ENCODE measurements at regions not wholly inside any gene's neighbourhood (a gene's known extent, or its start where the extent isn't known, plus 50 kb on each side); places are given as distances from the start of the nearest gene placed in this dataset.
"Not testable (repeated sequence)": the region's sequence is repeated elsewhere in the genome, so short reads cannot be mapped to it uniquely, and the experiment has no call there.

DNA sequence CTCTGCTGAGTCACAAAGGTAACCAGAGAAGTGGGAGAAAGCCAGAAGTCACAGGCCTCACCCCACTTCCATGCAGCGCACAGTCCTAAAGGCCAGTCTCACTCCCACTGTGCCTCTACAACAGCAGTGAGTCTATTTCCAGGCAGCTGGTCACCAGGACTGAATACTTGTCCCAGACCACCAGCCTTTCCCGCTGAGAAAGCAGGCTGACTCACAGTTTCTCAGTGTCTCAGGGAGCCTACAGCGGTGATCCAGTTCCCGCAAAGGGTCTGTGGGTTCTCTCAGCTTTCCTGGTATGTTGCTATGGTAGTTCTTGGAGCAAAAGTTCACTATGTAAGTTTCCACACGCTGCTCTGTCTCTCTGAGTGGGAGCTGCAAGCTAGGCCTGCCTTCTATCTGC, 622.5 kb downstream of the RNF144A start:
- peak; percentile 98 for DNase-seq

DNA sequence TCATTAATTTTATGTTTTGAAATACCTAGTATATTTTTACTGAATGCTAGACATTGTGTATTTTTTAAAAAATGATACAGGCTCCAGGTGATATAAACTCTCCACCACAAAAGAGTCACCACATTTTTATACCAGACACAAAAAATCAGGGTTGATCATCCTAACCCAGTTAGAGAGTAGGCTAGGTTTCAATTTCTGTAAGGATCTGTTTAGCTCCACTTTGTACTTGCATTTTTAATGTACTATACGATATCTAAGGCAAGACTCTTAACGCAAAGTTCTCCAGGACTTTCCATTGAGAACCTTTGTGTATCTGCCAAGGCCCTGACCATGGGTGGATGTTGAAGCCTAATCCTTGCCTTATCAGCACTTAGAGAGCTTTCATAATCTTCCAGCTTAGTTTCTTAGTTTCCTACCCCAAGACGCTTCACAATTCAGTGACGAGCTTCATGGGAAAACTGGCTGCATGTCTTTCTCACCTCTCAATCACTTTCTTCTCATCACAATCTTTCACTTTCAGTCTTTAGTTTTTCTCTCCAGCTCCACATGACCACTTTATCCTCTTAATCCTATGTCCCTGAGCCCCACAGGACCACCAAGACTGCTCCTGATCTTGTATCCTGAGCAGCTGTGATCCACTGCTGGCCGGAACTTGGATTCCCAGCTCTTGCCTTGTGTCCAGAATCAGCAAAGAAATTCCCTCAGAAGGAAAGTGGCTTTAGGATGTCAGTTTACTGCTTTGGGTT, 635.8 kb downstream of the RNF144A start:
- no peak for DNase-seq

DNA sequence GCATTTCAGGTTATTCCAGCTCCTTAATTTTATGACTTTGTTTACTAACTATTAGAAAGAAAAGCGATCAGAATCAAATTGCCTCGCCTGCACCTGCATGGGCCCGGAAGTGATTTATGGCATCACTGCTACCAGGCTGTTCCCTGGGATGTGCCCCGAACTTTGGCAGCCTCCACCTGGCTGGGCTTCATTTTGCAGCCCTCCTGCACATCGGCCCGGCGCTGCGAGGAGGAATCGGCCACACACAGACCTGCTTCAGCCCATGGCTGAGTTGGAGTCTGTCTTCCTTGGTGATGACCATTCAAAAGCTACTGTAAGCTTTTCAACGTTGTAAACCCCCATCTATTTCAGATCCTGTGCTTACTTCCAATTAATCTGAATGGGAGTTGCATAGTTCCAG, 638.0 kb downstream of the RNF144A start:
- no peak for DNase-seq

DNA sequence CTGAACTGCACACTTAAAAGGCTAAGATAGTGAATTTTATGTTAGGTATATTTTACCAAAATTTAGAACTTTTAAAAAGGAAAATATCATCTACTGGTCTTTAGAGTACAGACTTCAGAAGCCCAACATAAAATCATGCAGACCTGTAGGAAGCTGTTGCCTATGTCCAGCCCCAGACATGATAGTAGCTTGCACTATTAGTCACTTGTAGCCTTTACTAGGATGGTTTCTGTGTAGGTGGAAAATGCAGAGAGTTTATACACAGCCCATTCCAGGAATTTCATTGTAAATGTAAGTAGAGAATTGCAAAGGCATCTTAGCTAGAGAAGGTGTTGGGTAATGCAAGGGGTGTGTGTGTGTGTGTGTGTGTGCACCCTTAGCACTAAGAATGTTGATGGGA, 640.2 kb downstream of the RNF144A start:
- no peak for DNase-seq

DNA sequence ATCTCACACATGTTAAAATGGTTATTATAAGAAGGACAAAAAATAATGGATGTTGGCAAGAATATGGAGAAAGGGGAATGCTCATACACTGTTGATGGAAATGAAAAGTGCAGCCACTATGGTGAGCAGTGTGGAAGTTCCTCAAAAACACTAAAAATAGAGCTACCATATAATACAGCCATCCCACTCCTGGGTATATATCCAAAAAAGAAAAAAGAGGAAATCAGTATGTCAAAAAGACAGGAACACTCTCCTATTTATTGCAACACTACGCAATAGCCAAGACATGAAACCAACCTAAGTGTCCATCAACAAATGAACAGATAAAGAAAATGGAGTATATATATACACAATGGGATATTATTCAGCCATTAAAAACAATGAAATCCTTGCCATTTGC, 642.6 kb downstream of the RNF144A start:
- DNase-seq, result no peak

DNA sequence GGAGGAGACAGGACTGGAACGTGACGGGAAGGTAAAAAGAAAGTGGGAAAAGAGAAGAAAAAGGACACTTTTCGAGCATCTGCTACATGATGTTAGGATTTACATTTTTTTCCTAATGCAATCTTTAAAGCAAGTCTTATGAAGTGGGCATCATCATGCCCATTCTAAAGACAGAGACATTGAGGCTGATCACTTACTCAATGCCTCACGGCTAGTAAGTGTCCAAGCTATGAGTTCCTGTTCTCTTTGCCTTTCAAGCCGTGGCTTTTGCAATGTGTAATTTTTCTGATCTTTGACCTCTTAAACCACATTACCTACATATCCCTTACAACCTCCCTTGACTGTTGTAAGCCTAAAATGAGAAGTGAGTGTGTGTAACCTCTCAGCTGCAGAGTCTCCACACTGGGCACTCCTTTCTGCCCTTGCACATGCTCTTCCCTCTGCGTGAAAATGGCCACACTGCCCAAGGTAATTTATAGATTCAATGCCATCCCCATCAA, 649.2 kb downstream of the RNF144A start:
- DNase-seq, result no peak

DNA sequence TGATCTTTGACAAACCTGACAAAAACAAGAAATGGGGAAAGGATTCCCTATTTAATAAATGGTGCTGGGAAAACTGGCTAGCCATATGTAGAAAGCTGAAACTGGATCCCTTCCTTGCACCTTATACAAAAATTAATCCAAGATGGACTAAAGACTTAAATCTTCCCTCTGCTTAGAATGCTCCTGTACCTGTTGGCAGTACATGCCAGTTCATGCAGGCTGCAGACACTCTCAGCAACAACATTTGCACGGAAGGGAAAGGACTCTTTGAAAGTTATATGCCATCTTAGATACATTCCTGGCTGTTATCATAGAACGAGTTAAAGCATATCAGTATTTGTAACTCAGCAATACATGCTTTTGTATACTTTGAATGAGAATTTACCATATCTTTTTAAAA, 649.9 kb downstream of the RNF144A start:
- not testable (repeated sequence) for DNase-seq

DNA sequence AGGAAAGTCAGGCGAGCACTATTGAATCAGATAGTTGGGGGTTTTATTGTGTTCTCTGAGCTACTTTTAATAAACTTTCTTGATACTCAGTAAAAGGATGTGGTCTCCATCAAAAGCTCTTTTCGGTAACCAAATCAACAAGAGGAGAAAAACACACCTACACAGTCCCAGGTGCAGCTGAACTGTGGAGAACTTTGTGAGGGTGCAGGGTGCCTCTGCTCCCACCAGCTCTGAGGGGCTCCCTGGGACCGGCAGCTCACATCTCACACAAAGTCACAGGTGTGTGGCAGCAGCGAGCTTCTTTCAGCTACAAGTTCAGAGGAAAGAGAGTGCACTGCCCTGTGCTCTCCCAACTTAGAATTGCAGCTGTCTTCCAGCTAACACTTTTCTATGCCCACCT, 650.4 kb downstream of the RNF144A start:
- no peak for DNase-seq

DNA sequence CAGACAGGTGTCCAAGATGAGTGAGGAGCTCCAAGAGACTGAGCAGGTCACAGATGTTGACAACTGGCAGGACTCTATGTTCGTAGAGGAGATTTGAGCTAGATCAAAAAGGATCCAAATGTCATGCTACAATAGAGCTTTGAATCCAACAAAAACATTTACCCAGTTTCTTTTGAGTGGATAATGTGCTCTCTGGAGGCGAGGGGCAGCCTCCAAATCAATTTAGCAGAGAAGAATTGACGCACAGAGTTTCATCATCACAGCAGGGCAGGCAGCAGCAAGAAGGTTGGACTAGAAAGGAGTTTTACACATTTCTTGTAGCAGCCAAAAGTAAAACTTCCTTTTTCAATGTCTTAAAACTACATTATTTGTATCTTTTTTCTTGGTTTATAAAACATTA, 653.0 kb downstream of the RNF144A start:
- no peak for DNase-seq

DNA sequence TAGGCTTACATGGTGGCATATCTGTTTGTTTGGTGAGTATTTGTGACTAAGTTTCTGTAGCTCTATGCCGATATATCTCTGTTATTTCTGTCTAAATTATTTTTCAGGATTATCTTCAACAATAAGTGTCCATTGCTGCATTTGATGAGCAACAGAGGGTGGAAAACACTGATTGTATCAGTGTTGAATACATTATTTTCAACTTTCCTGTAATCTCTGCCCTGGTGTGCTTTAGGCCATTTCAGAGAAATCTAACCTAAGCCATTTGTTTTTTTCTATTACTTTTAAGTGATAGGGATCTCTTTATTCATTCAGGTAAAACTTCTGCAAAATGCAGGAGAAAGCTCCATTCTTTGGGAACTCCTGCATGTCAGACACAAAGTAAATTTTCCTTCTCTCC, 654.5 kb downstream of the RNF144A start:
- no peak for DNase-seq

DNA sequence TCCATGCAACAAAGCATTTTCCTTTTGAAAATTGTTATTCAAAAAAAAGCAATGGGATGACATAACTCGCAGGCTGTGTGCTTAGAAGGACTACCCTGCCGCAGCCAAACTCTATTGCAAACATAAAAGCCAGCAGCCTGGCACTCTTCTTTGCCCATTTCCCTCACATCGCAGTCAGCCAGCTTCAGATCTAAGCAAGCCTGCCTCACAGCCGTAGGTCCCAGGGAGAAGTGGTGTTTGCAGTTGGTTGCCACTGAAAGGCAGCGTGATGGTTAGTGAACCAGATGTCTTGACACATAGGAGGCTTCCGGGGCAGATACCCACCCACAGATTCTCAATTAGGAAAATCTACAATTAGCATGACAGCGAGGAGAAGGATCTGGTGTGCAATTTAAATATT, 655.2 kb downstream of the RNF144A start:
- no peak for DNase-seq

DNA sequence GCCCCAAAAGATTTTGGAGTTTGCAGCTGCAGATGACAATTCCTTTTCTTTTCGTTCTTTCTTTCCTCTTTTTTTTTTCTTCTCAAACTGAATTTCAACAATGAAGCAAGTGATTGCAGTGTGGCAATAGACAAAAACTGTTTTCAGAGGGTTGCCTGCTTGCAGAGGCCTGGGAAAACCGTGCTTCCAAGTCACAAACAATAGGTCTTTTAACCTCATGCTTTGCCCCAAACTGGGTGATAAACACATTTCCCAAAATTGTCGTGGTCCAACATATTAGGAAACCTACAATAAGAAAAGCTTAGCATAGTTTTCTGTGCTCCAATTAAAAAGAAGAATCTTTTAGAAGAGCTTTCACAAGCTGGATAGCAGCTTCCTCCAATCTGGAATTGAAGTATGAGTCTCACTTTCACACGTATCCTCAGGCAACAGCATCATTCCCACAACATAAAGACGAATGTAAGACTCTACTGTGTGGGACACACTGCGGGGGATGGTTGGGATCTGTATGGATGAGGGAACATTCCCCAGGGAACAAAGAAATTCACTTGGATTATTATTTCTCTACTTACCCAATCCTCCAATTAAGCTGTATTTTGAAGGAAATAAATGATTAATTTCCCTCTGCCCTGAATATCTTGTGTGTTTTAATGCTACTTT, 656.1 kb downstream of the RNF144A start:
- peak; percentile 28 for DNase-seq

DNA sequence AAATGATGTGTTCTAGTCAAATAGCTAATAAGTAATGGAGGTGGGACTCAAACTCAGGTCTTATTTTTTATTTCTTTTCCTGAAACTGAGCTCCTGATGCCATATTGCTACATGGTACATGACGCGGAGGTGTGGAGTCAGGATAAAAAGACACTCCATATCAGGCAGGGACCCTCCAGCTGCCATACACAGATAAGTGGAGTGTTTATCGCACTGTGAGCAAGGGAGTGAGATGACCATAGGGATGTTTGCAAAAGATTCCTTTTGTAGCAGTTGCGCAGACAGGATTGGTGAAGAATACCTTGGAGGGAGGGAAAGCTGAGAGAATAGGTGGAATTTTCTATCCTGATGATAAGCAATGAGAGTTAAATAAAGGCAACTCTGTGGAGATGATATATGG, 657.2 kb downstream of the RNF144A start:
- no peak for DNase-seq

DNA sequence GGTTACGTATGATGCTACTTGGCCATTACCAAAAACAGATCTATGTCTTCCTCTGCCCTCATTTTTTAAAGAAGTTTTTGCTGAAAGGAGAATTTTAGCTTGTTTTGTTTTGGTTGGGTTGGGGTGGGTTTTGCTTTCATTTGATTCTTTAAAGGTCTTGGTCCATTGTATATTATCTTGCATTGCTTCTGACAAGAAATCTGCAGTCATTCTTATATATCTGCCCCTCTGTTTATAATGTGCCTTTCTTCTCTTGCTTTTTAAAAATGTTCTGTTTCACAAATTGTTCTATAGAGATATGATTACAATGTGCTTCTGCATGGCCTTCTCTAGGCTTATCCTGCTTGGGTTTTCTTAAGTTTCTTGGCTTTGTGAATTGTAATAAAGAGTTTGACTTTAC, 660.6 kb downstream of the RNF144A start:
- no peak for DNase-seq

DNA sequence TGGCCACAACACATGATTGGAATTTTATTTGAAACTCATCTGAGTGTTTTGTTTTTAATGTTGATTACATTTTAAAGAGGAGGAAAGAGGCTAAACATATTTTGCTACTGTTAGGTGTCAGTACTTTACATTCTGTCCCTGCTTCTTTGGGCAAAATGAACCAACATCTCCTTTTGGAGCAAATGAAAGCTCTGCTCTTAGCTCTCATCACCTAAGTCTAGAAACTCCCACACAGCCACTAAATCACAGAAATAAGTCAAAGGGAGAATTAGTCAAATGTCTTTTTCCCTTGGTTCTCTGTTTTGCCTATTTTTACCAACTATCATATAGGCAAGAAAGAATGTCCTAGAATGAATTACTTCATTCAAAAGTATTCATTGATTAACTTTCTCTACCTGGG, 666.8 kb downstream of the RNF144A start:
- DNase-seq, result no peak

DNA sequence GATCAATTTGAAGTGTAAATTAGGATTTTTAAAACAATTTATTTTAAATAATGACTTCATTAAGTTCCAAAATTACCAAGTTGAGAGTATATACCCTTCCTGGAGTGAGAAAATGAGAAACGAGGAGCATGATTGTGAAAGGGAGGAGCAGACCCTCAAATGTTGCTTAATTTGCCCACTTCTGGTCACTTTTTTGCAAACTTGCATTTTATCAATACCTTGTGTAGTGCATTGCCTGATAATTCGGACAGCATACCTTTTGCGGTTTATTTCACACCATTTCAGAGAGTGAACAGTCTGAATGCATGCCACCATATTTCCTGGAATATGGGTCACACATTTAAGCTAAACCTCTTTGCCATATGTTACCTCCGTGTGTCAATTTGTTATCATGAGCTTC, 669.7 kb downstream of the RNF144A start:
- no peak for DNase-seq

DNA sequence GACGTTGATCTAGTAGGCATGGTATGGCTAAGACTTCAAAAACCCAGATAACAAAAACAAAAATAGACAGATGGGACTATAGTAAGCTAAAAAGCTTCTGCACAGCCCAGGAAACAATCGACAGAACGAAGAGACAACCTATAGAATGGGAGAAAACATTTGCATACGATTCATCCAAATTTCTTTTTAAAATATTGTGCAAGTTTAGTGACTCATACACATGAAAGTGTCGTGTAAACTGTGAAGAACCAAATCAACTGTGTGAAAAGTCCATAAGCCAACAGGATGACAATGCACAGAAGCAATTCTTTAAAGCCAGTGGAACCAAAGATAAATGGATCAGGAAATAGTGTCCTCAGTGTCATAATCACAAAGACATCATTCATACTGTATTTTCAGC, 671.1 kb downstream of the RNF144A start:
- peak; percentile 41 for DNase-seq

DNA sequence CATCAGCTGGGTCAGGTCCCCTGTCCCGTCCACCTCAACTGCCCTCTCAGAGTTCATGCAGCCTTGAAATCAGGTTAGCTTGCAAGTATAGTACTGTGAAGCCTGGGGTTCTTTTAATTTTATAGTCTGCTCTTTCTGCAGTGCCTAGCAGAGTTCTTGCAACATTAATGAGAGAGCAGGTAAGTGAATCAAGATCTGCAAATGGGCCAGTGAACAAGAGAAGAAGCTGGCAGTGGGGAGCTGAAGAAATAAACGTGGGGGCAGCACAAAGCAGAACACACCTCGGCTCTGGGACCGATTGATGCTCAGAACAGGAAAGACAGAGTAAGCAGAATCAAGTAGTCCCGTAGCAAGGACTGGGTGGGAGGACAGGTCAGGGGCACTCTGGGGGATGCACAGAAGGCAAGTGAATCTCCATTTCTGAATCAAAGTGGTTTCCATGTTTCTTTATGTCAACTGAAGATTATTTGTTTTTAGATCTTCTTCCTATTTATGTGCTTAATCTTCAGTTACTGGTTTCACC, 675.5 kb downstream of the RNF144A start:
- no peak for DNase-seq

DNA sequence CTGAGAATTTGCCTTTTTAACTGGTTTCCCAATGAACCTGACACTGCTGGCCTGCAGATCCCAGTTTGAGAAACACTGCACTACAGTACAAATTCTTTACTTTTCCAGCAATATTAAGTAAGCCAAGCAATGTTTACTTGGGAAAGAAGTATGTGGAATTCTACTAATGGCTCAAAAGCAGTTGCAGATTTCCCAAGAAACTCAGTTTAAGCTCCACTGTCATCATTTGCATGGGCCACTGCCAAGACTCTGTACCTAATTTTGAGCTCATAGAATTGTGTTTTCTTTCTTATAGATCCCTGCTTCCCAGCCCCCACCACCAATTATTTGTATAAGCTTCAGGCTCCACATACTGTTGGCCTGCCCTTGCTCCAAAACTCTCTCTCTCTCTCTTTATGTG, 676.1 kb downstream of the RNF144A start:
- peak; percentile 66 for DNase-seq

DNA sequence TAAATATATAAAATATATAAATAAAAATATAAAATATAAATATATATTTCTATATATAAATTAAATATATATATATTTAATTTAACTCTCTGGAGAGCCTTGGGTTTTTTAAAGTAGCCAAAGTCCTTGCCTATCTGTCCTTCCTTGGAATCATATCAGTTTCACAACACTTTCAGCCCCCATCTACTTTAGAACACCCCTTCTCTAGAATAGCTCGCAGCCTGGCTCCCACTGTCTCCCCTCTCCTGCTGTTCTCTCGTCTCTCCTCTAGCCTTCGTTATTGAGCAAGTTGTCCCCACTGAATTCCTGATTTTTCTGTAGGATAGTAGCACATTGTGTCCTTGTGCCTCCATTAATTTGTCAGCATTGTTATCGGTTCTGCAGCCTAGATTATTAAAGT, 677.0 kb downstream of the RNF144A start:
- DNase-seq, result no peak

DNA sequence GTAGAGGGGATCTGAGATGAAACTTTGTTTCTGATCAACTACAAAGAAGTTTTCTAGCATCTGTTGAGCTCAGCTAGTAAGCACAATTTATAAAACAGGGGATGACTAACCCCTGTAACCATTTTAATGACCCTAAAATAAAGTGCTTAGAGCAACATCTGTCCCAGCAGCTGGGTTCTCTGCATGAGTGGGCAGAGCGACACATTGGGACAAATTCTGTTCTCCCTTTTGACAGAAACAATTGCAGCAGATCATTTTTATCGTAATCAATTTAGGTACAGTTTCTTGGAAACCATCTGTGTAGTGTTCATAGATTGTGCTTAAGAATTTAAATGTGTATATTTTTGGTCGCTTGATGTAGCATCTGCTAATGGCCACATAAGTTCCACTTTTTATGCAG, 678.0 kb downstream of the RNF144A start:
- DNase-seq, result no peak

DNA sequence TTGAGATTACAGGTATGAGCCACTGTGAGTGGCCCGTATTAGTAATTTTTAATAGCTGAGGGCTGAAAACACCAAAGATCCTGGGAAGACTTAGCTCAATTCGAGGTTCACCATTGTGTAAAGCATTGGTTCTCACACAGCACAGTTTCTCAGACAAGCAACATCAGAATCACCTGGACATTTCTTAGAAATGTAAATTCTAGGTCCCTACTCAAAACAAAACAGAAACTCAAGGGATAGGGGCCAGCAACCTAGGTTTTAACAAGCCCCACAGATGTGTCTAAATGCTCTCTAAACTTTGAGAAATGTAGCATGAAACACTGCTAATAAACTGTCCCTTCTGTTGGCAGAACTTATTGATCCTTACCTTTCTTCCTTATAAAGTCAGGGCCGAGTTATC, 681.2 kb downstream of the RNF144A start:
- no peak for DNase-seq

DNA sequence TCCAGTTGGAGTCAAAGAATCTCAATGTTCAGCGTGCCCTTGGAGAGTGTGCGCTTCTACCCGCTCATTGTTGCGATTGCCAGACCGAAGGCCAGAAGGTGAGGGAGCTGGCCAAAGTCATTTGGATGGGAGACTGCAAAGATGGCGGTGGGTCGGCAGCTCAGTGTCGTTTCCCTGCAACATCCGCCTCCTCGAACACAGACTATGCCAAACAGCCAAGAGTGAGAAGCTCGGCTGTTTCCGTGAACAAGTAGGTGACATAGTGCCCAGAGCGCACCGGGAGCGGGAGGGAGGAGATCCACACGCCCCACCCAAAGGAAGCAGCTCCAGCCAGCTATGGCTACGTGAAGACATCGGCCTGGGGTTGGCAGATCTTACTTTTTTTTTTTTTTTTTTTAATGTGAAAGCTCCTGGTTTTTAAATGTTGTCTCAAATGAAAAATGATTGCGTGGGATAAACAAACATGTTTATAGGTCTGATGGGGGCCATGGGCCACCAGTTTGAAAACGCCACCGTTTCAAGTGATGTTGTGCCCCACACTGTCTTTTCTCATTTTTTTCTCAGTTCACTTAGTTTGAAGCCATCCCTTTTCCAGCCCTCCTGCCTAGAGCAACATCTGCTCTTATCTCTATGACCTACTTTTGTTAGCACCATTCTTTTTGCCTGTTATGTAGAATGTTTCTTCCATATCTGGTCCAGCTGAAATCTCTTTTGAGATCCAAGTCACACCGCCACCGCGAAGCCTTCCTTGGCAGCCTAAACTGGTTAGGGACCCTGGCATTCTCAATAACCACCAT, 682.4 kb downstream of the RNF144A start:
- no peak for DNase-seq

Data from fibroblast of skin of scalp (primary cell).